ENCODE measurements at regions not wholly inside any gene's neighbourhood (a gene's known extent, or its start where the extent isn't known, plus 50 kb on each side); places are given as distances from the start of the nearest gene placed in this dataset.
A peak's percentile ranks its signal among the peaks of the same experiment; 100 is the strongest.

GRCh38 chr2:12041236-12041635, 294.8 kb downstream of the LPIN1 start:
- no peak for TF ChIP-seq CTCF (conservative IDR thresholded peaks at IDR 0.05)
- no peak overlapping the region for H3K27ac ChIP-seq

DNA sequence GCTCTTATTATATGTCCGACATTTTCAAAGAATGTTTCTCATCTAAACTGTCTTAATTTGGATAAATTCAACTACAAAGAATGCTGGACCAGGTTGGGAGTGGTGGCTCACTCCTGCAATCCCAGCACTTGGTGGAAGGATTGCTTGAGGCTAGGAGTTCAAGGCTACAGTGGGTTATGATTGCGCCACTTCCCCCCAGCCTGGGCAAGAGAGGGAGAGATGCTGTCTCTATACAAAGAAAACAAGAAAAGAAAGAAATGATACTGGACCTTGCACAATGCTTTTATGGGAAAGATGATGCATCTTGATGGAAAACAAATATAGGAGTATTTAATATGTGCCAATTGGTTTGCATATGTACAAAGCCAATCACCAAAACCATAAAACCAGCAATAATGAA, 296.7 kb downstream of the LPIN1 start:
- H3K27ac ChIP-seq = no peak overlapping the region
- TF ChIP-seq CTCF (conservative IDR thresholded peaks at IDR 0.05) = no peak

- TF ChIP-seq CTCF (conservative IDR thresholded peaks at IDR 0.05) = no peak
- no peak overlapping the region for H3K27ac ChIP-seq
These were observed 298.4 kb downstream of the LPIN1 start for GRCh38 chr2:12044857-12045256.

DNA sequence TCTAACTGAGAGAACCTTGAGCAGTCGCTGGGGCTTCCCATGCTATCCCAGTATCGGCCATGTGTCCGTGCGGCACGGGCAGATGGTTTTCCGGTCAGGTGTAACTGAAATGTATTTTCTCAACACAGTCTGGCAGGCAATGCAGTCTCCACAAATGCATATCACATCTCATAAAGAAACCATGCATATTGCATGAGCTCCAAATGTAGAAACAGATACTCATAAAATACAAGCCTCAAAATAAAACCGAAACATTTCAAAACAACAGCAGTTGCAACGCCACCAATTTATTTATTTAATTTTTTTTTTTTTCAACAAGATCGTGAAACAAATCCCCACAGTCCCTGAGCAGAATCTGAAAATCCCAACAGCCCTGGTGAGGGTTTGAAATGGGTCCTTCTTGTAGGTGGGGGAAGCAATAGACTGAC, 299.4 kb downstream of the LPIN1 start:
- no peak overlapping the region for H3K27ac ChIP-seq
- no peak for TF ChIP-seq CTCF (conservative IDR thresholded peaks at IDR 0.05)

DNA sequence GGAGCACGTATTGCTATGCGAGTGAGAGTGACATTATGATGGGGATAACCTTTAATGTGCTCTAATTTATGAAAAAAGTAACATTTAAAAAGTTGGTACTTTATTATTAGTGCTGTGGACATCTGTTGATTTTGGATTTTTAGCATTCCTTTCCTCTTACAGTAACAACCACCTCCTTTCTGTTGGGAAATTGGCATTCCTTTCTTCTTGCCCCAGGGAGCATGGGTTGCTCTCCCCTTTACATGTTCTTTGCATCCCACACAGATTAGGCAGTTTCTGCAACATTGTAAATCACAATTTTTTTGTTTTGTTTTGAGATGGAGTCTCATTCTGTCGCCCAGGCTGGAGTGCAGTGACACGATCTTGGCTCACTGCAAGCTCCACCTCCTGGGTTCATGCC, 300.2 kb downstream of the LPIN1 start:
- no peak for TF ChIP-seq CTCF (conservative IDR thresholded peaks at IDR 0.05)

DNA sequence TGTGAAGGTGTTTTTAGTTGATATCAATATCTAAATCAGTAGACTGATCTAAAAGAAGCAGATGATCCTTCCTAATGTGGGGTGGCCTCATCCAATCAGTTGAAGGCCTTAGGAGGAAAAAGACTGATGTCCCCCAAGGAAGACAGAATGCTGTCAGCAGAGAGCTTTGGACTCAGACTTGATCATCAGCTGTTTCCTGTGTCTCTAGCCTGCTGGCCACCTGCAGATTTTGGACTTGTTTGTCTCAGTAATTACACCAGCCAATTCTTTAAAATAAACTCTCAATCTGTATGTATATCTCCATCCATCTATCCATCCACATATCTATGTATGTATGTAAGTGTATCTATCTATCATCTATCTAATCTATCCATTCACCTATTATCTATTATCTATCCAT, 301.3 kb downstream of the LPIN1 start:
- TF ChIP-seq CTCF (conservative IDR thresholded peaks at IDR 0.05) = no peak
- no peak overlapping the region for H3K27ac ChIP-seq

More for the DNA sequence above, 300.2 kb downstream of the LPIN1 start:
- H3K27ac ChIP-seq = no peak overlapping the region

DNA sequence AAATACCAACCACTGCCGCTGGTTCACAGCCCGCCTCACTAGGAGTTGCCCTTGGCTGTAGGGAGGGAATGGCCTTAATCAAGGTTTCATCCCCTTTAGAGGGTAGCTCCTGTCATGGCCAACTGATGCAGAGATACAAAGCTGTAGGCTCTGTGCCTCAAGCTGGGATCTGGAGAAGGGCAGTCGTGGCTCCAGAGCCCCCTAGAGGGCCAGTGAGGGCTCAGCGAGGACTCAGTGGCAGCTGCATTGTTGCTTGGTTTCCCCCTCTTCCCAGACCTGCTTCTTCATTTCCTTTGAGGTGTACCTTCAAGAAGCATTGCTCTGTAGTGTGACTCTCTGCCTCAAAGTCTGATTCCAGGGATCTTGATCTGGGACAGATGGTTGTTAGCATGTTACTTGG, 302.1 kb downstream of the LPIN1 start:
- H3K27ac ChIP-seq = no peak overlapping the region
- no peak for TF ChIP-seq CTCF (conservative IDR thresholded peaks at IDR 0.05)

DNA sequence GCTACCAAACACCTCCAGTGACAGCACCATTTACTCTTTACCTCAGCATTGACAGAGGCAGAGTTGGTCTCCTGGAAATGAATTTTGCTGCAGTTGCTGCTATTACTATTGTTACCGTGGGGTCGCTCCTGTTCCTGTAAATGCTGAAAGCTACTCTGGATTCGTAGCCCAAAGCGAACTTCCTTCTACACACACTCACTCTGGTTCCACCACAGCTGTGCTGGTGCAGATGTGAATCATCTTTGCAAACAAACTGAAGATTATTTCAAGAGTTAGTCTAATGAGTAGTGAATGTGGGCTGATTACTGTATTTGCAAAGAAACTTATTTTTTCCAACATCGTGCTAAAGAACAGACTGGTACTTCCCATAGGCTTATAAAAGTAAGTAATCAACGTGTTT, 304.0 kb downstream of the LPIN1 start:
- no peak overlapping the region for H3K27ac ChIP-seq
- TF ChIP-seq CTCF (conservative IDR thresholded peaks at IDR 0.05) = peak; percentile 32
